Trophoblast cell (in vitro differentiated cells and primary cell): ENCODE measurements at regions not wholly inside any gene's neighbourhood (a gene's known extent, or its start where the extent isn't known, plus 50 kb on each side); places are given as distances from the start of the nearest gene placed in this dataset.
"Not testable (repeated sequence)": the region's sequence is repeated elsewhere in the genome, so short reads cannot be mapped to it uniquely, and the experiment has no call there.

Experiments used
- DNase-seq, 2 donors: peaks; one replicate each; pipeline ENCODE4 v3.0.0-alpha.2; 2016
- H2AFZ ChIP-seq: 2 replicates; pipeline ENCODE4 v1.6.1; 2013; ENCODE audit warnings: low read length, moderate library complexity, mild to moderate bottlenecking; ENCODE audit not compliant: insufficient read depth, poor library complexity
- H2AK5ac ChIP-seq: 2 replicates; pipeline ENCODE4 v1.6.1; 2013; ENCODE audit warnings: mild to moderate bottlenecking, low read length
- H2BK120ac ChIP-seq: 2 replicates; pipeline ENCODE4 v1.6.1; 2013; ENCODE audit warnings: low read length, mild to moderate bottlenecking, moderate library complexity; ENCODE audit not compliant: insufficient read depth, poor library complexity
- H2BK12ac ChIP-seq: 2 replicates; pipeline ENCODE4 v1.6.1; 2013; ENCODE audit warnings: mild to moderate bottlenecking, low read length, moderate library complexity
- H2BK5ac ChIP-seq: 2 replicates; pipeline ENCODE4 v1.6.1; 2013; ENCODE audit warnings: low read length, low read depth, moderate library complexity, mild to moderate bottlenecking; ENCODE audit not compliant: poor library complexity
- H3K14ac ChIP-seq: 2 replicates; pipeline ENCODE4 v1.6.1; 2013; ENCODE audit warnings: mild to moderate bottlenecking, low read length
- H3K18ac ChIP-seq: 2 replicates; pipeline ENCODE4 v1.6.1; 2013; ENCODE audit warnings: mild to moderate bottlenecking, low read length
- H3K23ac ChIP-seq: 2 replicates; pipeline ENCODE4 v1.6.1; 2013; ENCODE audit warnings: low read length
- H3K27ac ChIP-seq: 2 replicates; pipeline ENCODE4 v1.5.1; 2013; ENCODE audit warnings: low read depth, mild to moderate bottlenecking, inconsistent platforms, low read length, moderate library complexity
- H3K27me3 ChIP-seq: 2 replicates; pipeline ENCODE4 v1.6.1; 2013; ENCODE audit warnings: inconsistent platforms, mild to moderate bottlenecking, low read length, moderate library complexity; ENCODE audit not compliant: insufficient read depth
- H3K36me3 ChIP-seq, 2 experiments: 1 replicate in 1 of 2; 2 replicates in 1 of 2; pipeline ENCODE4 v1.6.1; 2013; ENCODE audit warnings: low read length in 2 of 2, mild to moderate bottlenecking in 2 of 2, moderate library complexity in 1 of 2; ENCODE audit not compliant: insufficient read depth in 2 of 2, control insufficient read depth in 1 of 2
- H3K4ac ChIP-seq: 2 replicates; pipeline ENCODE4 v1.6.1; 2013; ENCODE audit warnings: low read depth, mild to moderate bottlenecking, low read length, moderate library complexity
- H3K4me1 ChIP-seq, 2 experiments: 1 replicate in 1 of 2; 2 replicates in 1 of 2; pipeline ENCODE4 v1.6.1; 2013; ENCODE audit warnings: low read length in 2 of 2, mild to moderate bottlenecking in 2 of 2, moderate library complexity in 1 of 2; ENCODE audit not compliant: insufficient read depth in 2 of 2, control insufficient read depth in 1 of 2
- H3K4me2 ChIP-seq: 2 replicates; pipeline ENCODE4 v1.6.1; 2013; ENCODE audit warnings: inconsistent platforms, mild to moderate bottlenecking, low read length, moderate library complexity
- H3K4me3 ChIP-seq: 2 replicates; pipeline ENCODE4 v1.5.1; 2013; ENCODE audit warnings: mild to moderate bottlenecking, low read depth, low read length, inconsistent platforms
- H3K79me1 ChIP-seq: one replicate; pipeline ENCODE4 v1.6.1; 2013; ENCODE audit warnings: low read length
- H3K79me2 ChIP-seq: 2 replicates; pipeline ENCODE4 v1.6.1; 2013; ENCODE audit warnings: low read length, mild to moderate bottlenecking; ENCODE audit not compliant: control insufficient read depth, insufficient read depth, poor library complexity
- H3K9ac ChIP-seq: 2 replicates; pipeline ENCODE4 v1.6.1; 2013; ENCODE audit warnings: mild to moderate bottlenecking, low read length
- H3K9me3 ChIP-seq: 2 replicates; pipeline ENCODE4 v1.6.1; 2013; ENCODE audit warnings: low read depth, mild to moderate bottlenecking, control low read depth, inconsistent platforms, low read length; ENCODE audit not compliant: insufficient read depth
- H4K12ac ChIP-seq: 2 replicates; pipeline ENCODE4 v1.6.1; 2013; ENCODE audit warnings: low read depth, mild to moderate bottlenecking, low read length, moderate library complexity
- H4K8ac ChIP-seq: 2 replicates; pipeline ENCODE4 v1.6.1; 2013; ENCODE audit warnings: low read depth, mild to moderate bottlenecking, low read length, moderate library complexity
- H4K91ac ChIP-seq: one replicate; pipeline ENCODE4 v1.6.1; 2013; ENCODE audit warnings: low read depth, mild to moderate bottlenecking, low read length, moderate library complexity
- WGBS: extraction: QIAGEN DNeasy Blood & Tissue Kit; methylation state at CpG from one replicate; pipeline ENCODE4 v1.1.7; 2013; ENCODE audit warnings: missing lambda C conversion rate; ENCODE audit not compliant: insufficient read length, insufficient coverage; ENCODE audit errors: extremely low coverage; 5-methylcytosine and 5-hydroxymethylcytosine counted together

- Histone ChIP-seq H3K36me3 (no peaks in the 10 kb centered on the region), H3K27ac (no peak overlapping the region), H2BK12ac (no peak overlapping the region), H2AFZ (no peak overlapping the region), H3K23ac (no peak overlapping the region), H4K91ac (no peak overlapping the region), H3K4me3 (no peak overlapping the region), H4K12ac (no peak overlapping the region), H2BK5ac (no peak overlapping the region), H3K9me3 (no peaks in the 10 kb centered on the region), H3K18ac (no peak overlapping the region), H4K8ac (no peak overlapping the region), H3K79me1 (no peaks in the 10 kb centered on the region), H3K79me2 (no peaks in the 10 kb centered on the region), H3K9ac (no peak overlapping the region), H3K4me1 (no peaks in the 10 kb centered on the region), H3K4ac (no peak overlapping the region), H3K27me3 (no peaks in the 10 kb centered on the region), H2AK5ac (no peak overlapping the region), H3K4me2 (no peak overlapping the region), H3K14ac (no peak overlapping the region), H2BK120ac (no peak overlapping the region)
- DNase-seq: no peak
- no CpG with 5 or more reads among the region's 4 CpGs for WGBS
These were observed 619.6 kb upstream of the AUTS2 start for GRCh38 chr7:68978710-68979109.

- Histone ChIP-seq H2AK5ac (no peak overlapping the region), H4K91ac (no peak overlapping the region), H3K27ac (no peak overlapping the region), H4K8ac (no peak overlapping the region), H3K4ac (no peak overlapping the region), H2BK120ac (no peak overlapping the region), H3K18ac (no peak overlapping the region), H4K12ac (no peak overlapping the region), H3K4me3 (no peak overlapping the region), H3K9ac (no peak overlapping the region), H3K9me3 (no peaks in the 10 kb centered on the region), H3K79me2 (no peaks in the 10 kb centered on the region), H3K14ac (no peak overlapping the region), H2AFZ (no peak overlapping the region), H3K4me1 (no peaks in the 10 kb centered on the region), H2BK12ac (no peak overlapping the region), H3K4me2 (no peak overlapping the region), H3K23ac (no peak overlapping the region), H2BK5ac (no peak overlapping the region), H3K27me3 (no peaks in the 10 kb centered on the region), H3K36me3 (no peaks in the 10 kb centered on the region), H3K79me1 (no peaks in the 10 kb centered on the region)
- no peak for DNase-seq
- WGBS: no CpG with 5 or more reads among the region's 1 CpG
These were observed 618.3 kb upstream of the AUTS2 start for GRCh38 chr7:68980011-68980410.

GRCh38 chr7:68980432-68980831 is 617.8 kb upstream of the AUTS2 start:
- H3K9me3 ChIP-seq, H3K4me1 ChIP-seq, H3K36me3 ChIP-seq, H3K18ac ChIP-seq, H4K8ac ChIP-seq, H2BK5ac ChIP-seq, H3K27ac ChIP-seq, H4K12ac ChIP-seq, H3K79me2 ChIP-seq, H4K91ac ChIP-seq, H3K4ac ChIP-seq, H2BK12ac ChIP-seq, H2AFZ ChIP-seq, H3K23ac ChIP-seq, H2AK5ac ChIP-seq, H3K9ac ChIP-seq, H3K27me3 ChIP-seq, H3K4me2 ChIP-seq, H3K79me1 ChIP-seq, H2BK120ac ChIP-seq, DNase-seq, H3K4me3 ChIP-seq, H3K14ac ChIP-seq: not testable (repeated sequence)
- no CpG with 5 or more reads among the region's 2 CpGs for whole genome bisulfite sequencing

- no peak overlapping the region for H3K4me2 ChIP-seq
- no peak overlapping the region for H2AFZ ChIP-seq
- H3K4me3 ChIP-seq: no peak overlapping the region
- no peak for DNase-seq
- H2BK120ac ChIP-seq: no peak overlapping the region
- no peak overlapping the region for H3K27ac ChIP-seq
- no peaks in the 10 kb centered on the region for H3K4me1 ChIP-seq
- no peaks in the 10 kb centered on the region for H3K9me3 ChIP-seq
- no peak overlapping the region for H3K9ac ChIP-seq
- no peak overlapping the region for H2AK5ac ChIP-seq
- H3K14ac ChIP-seq: no peak overlapping the region
- H3K23ac ChIP-seq: no peak overlapping the region
- no peak overlapping the region for H3K4ac ChIP-seq
- H3K18ac ChIP-seq: no peak overlapping the region
- no peak overlapping the region for H4K12ac ChIP-seq
- H4K91ac ChIP-seq: no peak overlapping the region
- H3K79me1 ChIP-seq: no peaks in the 10 kb centered on the region
- no peaks in the 10 kb centered on the region for H3K36me3 ChIP-seq
- H2BK12ac ChIP-seq: no peak overlapping the region
- no peaks in the 10 kb centered on the region for H3K27me3 ChIP-seq
- no peaks in the 10 kb centered on the region for H3K79me2 ChIP-seq
- no CpG with 5 or more reads among the region's 7 CpGs for WGBS
- no peak overlapping the region for H4K8ac ChIP-seq
- H2BK5ac ChIP-seq: no peak overlapping the region
These were observed 614.0 kb upstream of the AUTS2 start for GRCh38 chr7:68984306-68984705.
